Middle frontal gyrus (tissue), 1 donor: ENCODE measurements at regions not wholly inside any gene's neighbourhood (a gene's known extent, or its start where the extent isn't known, plus 50 kb on each side); places are given as distances from the start of the nearest gene placed in this dataset.
"Not testable (repeated sequence)": the region's sequence is repeated elsewhere in the genome, so short reads cannot be mapped to it uniquely, and the experiment has no call there.

Experiments used
- DNase-seq: peaks from one replicate; pipeline ENCODE4 v3.0.0-alpha.2; 2015; ENCODE audit warnings: low spot score; ENCODE audit errors: extremely low spot score

DNA sequence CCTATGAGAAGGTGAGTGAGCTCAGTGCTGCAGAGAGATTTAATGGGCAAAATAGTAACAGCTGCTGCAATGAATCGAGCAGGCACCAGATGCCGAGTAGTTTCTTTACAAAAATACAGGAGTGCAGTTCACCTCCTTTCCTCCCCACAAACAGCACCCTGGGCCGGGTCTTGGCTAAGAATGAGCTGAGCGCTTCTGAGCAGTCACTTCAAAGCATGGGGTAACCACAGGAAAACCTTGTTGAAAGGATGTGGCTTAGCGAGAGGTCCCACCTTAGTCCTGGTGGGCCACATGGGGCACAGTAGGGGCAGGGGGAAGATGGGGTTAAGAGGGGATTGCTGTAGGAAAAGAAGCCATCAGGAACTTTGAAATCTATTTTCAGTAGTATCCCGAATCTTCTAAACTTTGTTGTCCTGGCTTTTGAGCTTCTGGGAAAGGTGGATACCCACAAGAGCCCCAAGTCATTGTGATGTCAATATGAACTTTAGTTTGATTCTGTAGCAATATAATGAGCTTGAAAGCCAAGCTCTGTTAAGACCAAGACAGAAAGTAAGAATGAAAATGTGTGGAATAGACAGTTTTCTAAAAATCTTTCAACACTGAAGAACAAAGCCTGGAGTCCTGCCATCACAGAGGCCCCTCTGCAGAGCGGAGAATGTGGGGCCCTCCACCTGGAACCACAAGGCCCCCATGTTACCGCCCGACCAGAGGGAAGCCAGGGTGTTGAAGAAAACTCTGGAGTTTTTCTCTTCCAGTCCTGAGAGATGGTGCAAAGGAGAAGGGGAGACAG is 101.0 kb upstream of the ZNF236 start:
- DNase-seq, result no peak

DNA sequence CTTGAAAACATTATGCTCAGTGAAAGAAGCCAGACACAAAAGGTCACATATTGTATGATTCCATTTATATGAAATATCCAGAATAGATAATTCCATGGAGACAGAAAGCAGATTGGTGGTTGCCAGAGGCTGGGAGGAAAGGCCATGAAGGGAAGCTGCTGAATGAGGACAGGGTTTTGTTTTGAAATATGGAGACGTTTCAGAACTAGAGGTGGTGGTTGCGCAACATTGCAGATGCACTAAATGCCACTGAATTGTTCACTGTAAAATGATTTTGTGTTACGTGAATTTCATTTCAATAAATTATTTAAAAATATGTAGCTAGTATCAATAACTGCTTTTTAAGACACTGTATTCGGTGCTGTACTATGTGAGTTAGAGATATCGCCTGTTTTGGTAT is 101.7 kb upstream of the ZNF236 start:
- no peak for DNase-seq

DNA sequence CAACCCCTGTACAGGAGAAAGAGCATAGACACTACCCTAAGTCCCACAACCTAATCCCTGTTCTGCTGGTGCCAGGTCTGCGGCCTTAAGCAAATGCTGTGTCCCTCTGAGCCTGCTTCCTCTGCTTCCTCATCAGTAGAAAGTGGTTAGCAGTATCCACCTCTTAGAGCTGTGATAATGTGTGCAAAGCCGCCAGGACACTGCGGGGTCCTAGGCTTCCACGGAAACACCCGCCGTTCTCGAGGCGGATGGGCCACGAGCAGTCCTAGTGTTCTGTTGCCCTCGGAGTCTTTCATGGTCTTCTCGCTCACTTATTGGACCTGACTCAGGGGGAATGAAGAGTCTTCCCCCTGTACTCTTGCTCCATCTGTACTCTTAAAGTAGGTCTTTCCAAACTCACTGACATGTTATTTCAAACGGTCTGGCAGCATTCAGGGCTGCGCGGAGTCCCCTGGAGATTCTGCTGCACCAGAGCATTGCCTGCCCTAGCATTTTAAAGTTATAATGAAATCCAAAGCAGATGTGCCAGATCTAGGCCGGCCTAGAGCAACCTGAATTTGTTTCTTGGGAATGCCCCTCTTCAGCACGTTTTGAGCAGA is 107.2 kb upstream of the ZNF236 start:
- no peak for DNase-seq

DNA sequence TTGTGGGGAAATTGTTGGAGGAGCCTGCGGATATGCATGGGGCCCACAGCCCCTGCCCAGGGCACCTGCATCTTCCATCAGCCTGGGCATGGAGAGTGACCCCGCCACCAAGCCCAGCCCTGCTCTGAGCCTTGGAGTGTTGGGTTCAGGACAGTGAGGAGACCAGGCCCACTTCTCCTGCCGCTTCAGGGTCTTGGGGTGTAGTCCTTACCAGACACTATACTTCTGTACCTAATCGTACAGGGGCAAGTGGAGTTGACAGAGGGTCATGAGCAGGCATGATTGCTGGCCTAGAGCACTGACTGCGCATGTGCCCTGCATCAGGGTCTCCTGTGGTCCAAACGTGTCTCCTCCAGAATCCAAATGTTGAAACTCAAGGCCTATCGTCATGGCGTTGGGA is 108.9 kb upstream of the ZNF236 start:
- no peak for DNase-seq

DNA sequence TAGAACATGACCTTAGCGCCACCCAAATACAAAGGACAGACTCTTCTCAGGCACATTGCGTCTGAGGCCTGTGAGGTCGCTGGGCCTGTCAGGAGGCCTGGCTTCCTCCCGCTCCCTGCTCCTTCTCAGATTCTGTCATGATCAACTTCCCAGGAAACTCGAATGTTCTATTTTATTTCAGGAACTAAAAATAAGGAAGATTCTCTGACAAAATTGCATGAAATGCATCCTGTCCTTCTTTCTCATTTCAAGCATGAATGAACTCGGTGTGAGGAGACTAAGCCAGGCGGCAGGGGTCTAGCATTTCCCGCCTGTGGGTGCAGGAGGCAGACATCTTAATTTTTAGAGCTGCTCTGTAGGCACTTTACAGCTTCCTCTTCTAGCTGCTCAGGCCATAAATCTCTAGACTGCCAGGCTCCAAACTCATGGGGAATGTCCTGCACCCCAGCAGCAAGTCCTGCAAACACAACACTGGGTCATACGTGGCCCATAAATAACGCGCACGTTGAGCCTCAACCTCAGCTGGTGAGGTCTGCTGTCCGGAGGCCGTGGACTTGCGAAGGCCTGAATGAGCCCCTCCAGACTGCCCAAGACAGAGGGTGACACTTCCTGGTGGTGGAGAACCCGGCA is 109.7 kb upstream of the ZNF236 start:
- DNase-seq, result no peak

DNA sequence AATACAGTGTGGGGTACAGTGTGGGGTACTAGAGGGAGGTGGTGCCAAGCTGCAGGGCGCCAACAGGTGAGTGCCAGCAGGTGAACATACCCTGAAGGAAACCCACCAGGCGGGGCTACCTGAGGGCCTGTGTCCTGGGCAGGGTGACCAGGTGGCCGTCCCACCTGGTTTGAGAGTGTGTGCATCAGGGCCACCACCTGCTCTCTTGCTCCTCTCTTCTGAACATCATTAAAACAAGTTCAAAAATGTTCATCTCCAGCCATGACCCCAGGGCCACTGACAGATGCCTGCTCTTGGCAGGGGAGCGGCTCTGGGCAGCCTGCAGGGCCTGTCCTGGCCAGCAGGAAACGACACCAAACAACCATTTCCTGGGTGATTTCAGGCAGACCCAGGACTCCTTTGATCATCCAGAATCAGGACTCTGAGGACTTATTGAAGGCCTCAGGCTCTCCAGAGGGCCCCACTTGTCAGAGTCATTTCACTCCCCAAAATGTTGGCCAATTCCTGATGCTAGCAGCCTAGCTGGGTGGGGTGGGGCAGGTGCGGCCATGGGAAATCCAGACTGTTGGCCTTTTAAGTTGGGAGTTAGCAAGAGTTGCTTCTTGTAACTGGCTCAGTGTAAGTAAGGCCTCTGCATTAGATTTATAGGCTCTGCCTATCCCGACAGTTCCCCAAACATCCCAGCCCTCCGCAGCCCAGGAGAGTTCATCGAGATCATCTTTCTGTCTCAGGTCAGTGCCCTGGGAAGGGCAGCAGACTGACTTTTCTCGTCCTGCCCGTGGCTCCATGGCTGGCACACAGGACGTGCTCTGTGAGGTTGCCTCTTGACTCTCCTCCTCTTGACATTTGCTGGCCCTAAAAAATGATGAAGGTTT is 111.5 kb upstream of the ZNF236 start:
- no peak for DNase-seq

DNA sequence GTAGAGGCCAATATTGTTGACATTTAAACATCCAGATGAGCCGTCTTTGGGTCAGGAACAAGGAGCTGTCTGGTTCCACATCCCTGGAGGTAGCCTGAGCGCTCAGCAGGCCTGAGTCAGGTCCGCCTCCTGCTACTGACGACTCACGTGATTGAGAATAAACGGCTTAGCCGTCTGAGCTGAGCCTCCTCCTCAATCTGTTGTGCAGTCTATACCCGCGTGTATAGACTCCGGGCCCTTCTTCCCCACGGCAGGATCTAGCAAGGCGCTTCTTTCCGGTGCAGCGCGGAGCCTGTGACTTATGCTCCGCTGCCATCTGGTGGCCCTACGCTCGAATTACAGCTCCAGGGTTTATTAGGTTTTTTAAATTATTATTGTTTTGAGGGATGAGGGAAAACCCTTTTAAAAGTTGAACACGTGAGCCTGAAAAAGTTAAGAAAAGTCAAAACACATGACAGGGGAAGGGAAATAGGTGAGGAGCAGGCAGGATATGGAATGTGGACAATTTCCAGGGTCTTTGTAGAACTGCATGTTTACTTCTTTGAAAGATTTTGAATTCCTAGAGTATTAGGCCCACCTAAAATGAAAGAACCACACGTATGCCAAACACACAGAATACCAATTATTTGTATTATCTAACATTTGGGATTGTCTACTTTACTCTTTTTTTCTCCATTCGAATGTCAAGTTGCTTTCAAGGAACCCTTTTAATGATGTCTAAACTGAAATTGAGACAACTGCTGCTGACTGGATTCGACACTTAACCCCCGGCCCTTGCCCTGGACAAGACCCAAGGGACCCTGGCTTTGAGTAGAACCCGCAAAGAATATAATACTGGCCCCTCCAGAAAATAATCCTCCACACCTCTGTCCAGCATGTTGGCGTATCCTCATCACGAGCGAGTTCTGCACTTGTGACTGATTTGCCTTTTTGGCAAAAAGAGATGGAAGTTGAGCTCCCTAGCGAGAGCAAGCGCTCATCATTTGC is 112.4 kb upstream of the ZNF236 start:
- DNase-seq, result peak; percentile 59

DNA sequence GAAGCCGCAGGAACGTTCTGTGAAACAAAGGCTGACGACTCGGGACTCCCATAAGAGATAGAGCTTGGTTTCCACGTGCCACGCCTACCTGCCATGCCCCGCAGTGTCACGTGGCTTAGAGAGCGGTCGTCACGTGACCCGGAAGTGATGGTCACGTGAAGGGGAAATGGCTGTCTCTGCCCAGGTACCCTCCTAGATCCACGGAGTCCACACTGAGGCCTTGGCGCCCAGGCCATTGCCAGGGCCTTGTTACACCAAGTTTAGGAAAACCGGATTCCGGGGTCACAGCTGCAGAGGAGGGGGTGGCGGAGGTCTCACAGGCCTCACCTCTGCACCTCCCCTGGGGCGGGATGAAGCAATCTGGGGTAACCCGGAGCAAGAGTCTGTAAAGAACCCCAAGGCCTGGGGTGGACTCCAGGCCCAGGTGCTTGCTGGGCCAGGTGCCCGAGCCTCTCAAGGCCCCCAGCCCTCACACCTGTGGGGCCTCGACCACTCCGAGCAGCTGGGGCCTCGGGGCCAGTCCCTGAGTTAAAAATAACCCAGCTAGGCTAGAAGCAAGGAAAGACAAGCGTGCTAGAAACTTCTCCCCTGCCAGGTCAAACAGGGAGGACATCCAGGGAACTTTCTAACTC is 113.5 kb upstream of the ZNF236 start:
- no peak for DNase-seq

DNA sequence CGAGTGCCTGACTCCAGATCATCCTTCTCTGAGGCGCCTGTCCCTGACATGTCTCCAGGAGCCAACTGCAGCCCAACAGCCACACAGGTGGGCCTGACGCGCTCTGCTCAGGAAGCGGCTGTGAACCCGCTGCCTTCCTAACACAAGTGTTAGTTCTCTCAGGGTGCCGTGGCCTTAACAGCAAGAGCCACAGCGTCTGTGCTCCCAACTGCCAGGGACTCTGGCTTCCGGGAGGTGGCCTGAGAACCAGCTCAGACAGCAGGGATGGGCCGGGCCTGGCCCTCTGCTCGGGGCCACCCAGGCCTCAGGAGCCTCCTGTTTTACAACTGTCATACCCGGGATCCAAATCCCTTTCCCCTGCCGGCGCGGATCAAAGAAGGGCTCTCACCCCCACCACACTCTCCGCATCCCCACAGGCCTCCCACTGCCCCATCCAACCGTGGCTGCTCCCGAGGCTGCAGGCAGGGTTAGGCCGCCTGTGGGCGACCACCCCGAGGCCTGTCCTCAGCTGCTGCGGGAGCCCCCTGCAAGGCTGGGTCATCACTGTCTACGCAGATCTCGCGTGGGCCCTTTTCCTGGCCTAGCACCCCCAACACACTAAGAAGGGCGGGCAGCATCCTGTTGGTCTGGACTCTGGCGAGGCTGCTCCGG is 114.2 kb upstream of the ZNF236 start:
- DNase-seq, result no peak

DNA sequence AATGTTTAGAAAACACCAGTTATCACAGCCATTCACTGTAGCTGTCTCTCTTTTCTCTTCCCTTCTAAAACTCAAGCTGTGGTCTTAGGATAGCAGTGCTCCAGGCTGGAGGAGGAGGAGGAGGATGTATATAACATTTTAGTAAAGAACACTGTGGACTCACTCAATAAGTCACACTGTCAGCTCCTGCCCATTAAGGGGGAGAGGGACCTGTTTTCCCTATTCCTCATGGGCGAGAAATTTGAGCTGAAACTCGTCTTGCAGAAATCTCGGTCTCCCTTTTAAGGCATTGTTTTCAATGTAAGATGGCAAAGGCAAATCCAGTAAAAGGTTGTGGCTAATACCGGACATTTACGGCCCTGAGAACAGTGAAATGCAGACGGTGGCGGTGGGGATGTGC is 114.8 kb upstream of the ZNF236 start:
- DNase-seq, result no peak

DNA sequence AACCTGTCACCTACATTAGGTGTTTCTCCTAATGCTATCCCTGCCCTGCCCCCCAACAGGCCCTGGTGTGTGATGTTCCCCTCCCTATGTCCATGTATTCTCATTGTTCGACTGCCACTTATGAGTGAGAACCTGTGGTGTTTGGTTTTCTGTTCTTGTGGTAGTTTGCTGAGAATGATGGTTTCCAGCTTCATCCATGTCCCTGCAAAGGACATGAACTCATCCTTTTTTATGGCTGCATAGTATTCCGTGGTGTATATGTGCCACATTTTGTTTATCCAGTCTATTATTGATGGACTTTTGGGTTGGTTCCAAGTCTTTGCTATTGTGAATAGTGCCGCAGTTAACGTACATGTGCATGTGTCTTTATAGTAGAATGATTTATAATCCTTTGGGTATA is 117.8 kb upstream of the ZNF236 start:
- DNase-seq, result not testable (repeated sequence)

DNA sequence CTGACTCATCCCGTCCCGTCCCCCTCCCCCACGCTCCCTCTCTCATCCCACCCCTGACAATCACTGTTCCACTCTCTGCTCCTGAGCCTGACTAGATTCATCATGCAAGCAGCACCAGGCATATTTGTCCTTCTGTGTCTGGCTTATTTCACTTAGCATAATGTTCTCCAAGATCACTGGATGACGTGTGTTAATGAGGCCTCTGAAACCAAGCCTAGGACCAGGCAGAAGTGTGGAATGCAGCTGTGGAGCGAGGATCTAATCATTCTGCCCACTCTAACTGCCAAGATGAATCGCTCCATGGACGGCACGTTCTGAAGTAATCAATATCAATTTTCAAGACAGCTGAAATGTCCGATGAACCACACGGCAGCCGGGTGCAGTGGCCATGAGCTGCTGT is 122.4 kb upstream of the ZNF236 start:
- no peak for DNase-seq

DNA sequence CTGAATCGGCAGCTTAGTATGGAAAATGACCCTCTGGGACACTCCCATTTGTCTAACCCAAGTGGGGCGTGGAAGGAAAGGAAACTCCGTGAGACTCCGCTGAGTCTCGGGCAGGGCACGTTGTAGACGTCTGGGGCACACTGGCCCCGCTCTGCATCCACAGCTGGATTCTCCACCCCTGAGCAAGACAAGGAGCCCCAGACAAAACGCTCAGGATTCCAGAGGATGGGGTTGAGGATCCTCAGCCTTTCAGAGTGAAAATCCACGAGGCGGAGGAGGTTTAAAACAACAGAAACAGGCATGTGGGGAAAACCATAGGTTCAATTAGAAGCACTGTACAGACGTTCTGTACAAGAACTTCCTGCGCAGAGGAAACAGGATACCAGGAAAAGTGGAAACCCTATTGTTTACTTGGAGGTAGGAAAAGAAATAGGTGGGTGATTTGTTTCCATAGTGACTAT is 124.9 kb upstream of the ZNF236 start:
- DNase-seq, result no peak

DNA sequence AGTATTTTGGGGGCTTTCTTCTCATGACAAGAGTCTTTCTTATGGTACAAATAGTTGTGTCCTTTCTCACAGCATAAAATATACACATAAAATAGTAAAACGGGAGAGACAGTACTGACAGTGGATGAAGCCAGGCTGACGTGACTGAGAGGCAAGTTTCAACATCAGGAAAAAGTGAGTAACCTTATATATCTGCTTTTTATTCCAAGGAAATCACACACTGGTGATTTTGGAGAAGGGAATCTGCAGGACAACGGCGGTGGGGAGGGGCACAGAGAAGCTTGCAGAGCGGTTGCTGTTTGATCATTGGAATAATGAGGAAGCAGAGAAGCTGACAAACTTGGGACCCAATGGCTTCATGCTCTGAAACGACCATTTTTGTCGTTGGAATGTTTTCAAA is 130.6 kb upstream of the ZNF236 start:
- DNase-seq, result no peak

DNA sequence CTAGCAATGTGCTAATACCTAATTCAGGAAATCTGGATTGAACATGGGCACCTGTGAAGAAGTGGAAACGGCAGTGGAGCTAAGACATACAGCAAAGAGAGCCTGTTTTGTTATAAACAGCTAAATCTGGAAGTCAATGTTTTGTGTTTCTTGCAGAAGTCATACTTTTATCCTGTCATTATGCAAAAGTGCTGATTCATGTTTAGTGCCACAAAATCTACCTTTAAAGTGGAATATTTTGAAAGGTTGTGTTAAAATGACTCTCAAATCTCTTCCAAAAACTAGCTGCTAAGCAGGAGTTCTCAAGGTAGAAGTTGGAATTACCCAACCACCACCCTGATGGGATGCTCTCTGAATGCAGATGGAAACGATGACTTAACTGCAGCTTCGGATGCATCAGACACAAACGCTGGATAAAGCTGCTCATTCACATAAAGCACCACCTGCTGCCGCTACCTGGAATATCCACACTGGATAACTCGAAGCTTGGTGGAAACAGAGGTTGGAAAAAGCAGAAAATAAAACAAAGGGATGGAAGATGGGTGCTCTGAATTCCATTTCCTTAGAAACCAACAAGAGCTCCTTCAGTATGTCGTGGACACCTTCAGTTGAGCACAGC is 132.6 kb upstream of the ZNF236 start:
- no peak for DNase-seq

DNA sequence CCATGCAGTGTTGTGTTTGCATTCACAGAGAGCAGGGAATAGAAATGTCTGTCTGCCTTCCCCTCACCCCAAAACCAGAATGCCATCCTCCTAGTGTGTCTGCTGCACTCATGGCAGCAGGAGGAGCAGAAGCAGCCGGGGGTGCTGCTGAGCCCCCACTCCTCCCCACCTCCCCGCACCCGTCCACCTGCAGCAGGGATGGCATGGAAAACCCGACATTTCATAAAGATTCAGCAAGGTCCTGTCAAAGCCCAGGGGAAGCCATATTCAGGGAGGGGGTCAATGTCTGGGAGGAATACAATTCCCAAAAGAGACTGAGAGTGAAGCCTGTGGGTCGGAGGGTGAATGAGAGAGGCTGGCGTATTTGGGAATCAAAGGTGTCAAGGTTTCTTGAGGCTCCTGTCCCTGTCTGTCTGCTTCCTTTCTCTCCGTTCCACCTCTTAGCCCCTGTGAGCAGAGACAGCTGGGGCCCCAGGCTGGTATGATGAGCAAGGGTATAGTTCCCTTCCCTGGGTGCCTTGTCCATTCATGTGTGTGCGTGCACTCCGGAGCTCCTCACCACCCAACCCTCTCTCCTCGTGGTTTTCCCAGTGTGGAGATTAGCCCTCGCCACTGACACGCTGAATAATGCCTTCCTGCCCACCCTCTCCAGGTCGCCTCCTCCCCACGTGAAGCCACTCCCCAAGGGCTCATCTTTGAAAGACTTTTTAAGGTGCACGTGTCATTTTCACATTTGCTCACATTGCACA is 133.5 kb upstream of the ZNF236 start:
- DNase-seq, result no peak

DNA sequence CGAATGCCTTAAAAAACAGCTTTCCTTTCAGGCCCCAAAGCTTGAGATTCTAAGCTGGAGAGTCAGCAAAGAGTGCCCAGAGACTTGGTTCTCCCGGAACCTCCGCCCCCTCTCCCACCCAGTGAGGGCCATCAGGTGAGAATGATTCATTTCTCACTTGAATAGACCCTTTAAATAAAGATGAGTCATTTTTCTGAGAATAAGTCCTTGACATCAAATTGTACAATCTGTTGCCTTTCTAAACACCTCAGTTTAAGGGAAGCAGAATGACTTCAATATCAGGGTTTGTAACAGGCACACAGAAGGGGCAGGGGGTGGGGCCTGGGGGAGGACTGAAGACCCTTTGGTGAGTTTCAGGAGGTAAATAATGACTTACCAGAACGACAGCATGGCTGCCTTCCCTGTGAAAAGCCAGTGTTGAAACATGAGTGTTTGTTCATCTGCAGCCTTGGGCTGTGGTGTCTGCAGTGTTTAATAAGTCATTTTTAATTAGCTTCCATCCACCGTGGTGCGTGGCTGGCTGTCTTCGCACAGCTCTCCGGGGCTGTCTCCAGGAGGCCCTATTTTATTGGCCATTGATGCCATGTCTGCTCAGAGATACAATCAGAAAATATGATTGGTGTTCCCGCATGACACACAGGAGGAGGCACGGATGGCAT is 134.9 kb upstream of the ZNF236 start:
- no peak for DNase-seq

DNA sequence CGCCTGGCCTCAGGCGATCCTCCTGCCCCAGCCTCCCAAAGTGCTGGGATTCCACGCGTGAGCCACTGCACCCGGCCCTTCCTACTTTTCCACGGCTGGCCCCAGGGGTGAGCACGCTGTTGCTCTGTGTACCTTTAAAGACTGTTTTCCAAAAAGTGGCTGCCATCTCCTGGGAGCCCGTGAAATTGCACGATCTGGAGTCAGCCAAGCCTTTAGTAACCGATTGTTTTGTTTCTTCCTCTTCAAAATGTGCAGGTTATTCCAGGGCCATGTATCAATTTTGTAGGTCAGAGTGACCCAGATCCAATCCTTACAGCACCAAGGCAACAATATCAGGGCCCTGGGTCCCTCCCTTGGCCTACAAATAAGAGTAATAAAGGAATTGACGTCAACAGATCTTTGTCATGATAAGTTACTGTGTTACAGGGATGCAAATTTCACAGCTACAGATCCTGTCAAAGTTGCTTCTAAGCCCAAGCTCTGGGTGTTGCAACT is 135.6 kb upstream of the ZNF236 start:
- DNase-seq, result no peak
